Fibroblast of skin of right biceps (primary cell): ENCODE measurements at regions not wholly inside any gene's neighbourhood (a gene's known extent, or its start where the extent isn't known, plus 50 kb on each side); places are given as distances from the start of the nearest gene placed in this dataset.
"Not testable (repeated sequence)": the region's sequence is repeated elsewhere in the genome, so short reads cannot be mapped to it uniquely, and the experiment has no call there.

ENCODE experiments used
- DNase-seq: peaks from one replicate; pipeline ENCODE4 v3.0.0-alpha.2; 2013

GRCh38 chr10:16117305-16117695, 257.0 kb upstream of the MINDY3 start:
- no peak for DNase-seq

- DNase-seq = no peak
These were observed 259.1 kb upstream of the MINDY3 start for GRCh38 chr10:16119445-16119844.

- DNase-seq = no peak
These were observed 260.3 kb upstream of the MINDY3 start for GRCh38 chr10:16120563-16120962.

GRCh38 chr10:16141499-16141898, 281.2 kb upstream of the MINDY3 start:
- no peak for DNase-seq

DNA sequence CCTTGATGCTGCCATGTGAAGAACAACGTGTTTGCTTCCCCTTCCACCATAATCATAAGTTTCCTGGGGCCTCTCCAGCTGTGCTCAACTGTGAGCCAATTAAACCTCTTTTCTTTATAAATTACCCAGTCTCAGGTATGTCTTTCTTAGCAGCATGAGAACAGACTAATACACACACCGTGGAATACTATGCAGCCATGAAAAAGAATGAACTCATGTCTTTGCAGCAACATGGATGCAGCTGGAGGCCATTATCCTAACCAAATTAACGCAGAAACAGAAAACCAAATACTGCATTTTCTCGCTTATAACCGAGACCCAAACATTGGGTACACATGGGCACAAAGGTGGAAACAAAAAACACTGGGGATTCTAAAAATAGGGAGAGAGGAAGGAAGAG, 286.7 kb upstream of the MINDY3 start:
- no peak for DNase-seq

DNA sequence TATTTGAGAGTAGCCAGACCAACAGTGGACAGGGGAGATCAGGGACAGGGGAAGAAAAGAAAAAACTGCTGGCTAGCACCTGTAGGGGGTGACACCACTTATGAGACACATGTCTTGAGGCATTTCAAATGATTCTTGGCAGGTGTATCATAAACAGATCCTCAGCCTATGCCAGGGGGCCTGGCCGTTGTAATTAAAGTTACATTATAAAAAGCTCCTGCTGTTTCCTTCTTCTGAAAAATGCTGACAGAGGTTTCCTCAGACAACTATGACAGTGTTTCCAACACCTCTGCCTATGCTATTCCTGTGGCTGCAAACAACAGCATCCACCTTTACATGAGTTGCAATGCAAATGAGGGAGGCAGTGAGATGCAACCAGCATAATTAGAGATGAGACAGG, 281.0 kb upstream of the PTER start:
- DNase-seq = no peak

DNA sequence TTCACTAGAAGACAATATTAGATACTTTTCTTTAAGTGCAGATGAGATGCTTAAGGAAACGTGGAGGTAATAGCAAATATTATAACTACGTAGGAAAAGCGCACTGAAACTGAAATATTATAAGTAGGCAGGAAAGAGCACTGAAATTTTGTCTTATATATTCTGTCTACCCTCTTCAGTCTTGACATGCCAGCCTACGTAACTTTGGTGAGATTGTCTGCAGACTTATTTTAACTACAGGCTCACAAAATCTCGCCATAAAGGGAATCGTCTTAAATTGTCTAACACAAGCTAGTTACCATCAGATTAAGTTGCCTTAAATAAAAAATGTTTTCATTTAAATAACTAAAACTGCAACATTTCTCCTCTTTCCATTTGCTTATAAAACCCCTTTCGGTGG, 280.1 kb upstream of the PTER start:
- no peak for DNase-seq

DNA sequence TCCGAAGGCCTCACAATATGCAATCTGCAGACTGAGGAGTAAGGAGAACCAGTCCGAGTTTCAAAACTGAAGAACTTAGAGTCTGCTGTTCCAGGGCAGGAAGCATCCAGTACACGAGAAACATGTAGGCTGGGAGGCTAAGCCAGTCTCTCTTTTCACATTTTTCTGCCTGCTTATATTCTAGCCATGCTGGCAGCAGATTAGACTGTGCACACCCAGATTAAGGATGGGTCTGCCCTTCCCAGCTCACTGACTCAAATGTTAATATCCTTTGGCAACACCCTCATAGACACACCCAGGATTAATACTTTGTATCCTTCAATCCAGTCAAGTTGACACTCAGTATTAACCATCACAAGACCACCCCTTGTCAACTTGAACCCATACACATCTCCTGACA, 271.7 kb upstream of the PTER start:
- DNase-seq = not testable (repeated sequence)

DNA sequence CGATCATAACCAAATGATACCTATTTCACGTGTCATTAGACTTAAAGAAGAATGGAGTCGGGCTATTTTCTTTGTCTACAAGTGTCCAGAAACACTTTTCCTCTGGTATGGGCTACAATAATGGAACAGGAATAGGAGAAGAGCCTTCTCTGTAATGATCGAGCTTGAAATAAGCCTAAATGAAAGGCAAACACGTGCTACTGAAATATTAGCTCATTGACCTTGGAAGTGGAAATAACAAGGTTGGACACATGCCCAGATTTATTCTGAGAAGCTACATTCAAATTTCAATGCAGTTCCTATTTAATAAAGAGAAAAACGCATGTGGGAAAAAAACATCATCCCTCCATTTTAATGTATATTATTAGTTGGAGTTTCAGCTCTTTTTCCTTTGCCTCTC, 254.7 kb upstream of the PTER start:
- no peak for DNase-seq

- DNase-seq = peak; percentile 36
These were observed 254.1 kb upstream of the PTER start for GRCh38 chr10:16182688-16183087.

- peak; percentile 5 for DNase-seq
These were observed 252.7 kb upstream of the PTER start for GRCh38 chr10:16184096-16184597.

- no peak for DNase-seq
These were observed 251.9 kb upstream of the PTER start for GRCh38 chr10:16184906-16185305.

GRCh38 chr10:16186564-16186963, 250.2 kb upstream of the PTER start:
- no peak for DNase-seq

- DNase-seq = no peak
These were observed 249.6 kb upstream of the PTER start for GRCh38 chr10:16187161-16187560.

DNA sequence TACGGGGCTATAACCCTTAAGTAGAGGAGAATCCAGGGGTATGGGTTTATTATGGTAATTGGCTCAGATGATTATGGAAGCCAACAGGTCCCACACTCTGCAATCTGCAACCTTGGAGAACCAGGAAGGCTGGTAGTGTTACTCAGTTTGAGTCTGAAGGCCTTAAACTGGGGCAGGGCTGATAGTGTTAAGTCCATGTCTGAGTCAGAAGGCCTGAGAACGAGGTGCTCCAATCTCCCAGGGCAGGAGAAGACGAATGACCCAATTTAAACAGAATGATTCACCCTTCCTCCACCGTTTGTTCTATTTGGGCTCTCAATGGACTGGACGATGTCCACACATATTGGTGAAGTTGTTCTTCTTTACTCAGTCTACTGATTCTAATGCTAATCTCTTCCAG, 244.5 kb upstream of the PTER start:
- DNase-seq = no peak

DNA sequence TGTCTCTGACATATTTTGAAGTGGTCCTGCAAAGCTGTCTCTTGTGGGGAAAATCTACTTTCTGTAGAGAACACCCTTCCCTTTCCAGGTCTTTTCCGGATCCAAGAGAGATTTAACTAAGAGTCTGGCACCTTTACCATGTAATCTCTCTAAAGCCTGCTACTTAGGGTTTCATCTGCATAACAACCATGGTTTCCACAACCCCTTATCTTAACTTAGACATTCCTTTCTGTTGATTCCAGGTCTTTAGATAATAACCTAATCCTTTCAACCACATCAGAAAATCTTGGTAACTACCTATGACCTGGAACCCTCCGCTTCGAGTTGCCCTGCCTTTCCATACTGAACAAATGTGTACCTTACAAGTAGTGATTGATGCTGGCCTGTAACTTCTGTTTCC, 243.6 kb upstream of the PTER start:
- no peak for DNase-seq

- DNase-seq = no peak
These were observed 241.5 kb upstream of the PTER start for GRCh38 chr10:16195178-16195769.

GRCh38 chr10:16195894-16196293, 240.9 kb upstream of the PTER start:
- no peak for DNase-seq

DNA sequence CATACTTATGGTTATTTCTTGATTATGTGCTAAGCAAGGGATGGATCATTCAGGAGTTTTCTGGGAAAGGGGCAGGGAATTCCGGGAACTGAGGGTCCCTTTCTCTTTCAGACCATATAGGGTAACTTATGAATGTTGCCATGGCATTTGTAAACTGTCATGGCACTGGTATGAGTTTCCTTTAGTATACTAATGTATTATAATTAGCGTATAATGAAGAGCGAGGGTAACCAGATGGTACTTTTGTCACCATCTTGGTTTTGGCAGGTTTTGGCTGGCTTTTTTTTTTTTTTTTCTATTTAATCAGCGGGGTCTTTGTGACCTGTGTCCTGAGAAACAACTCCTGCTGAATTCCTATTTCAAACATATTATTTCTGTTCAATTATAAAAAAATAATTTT, 237.6 kb upstream of the PTER start:
- DNase-seq = no peak

GRCh38 chr10:16223618-16224017, 213.2 kb upstream of the PTER start:
- DNase-seq = not testable (repeated sequence)

GRCh38 chr10:16227674-16228073, 209.1 kb upstream of the PTER start:
- DNase-seq = no peak

DNA sequence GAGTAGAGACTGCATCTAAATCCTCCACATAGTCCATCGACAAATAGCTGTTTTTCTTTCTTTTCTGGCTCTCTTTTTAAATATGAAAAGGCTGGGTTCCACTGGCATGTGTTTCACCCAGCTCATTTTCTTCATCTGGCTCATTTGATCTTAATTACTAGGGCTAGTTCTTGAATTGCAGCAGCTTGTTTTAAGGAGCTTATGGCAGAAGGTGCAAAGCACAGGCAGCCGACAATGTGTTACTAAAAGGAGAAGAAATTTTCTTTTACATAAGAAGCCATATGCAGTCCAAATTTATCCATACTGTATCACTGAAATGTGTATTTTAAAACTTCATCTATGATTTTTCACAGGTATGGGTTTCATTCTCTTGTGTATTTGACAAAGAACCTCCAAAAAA, 205.6 kb upstream of the PTER start:
- DNase-seq = no peak

GRCh38 chr10:16231734-16232435, 204.9 kb upstream of the PTER start:
- DNase-seq = no peak

DNA sequence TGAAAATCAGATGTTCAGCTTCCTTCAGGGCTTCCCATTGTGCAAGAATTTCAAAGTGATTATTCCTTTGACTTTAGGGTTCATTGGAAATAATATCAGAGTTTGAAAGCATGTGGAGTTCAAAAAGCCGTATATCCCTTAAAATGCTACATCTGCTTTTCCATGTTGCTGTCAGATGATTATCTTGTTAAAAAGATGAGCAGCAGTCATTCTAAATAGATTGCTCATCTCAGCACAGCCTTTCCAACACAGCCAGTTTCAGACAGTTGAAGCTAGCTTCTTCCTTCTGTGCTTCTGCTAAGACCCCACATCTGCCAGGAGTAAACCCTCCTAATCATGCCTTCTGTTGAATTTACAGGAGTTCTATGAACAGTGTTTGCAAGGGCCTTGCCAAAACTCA, 204.4 kb upstream of the PTER start:
- DNase-seq = no peak

DNA sequence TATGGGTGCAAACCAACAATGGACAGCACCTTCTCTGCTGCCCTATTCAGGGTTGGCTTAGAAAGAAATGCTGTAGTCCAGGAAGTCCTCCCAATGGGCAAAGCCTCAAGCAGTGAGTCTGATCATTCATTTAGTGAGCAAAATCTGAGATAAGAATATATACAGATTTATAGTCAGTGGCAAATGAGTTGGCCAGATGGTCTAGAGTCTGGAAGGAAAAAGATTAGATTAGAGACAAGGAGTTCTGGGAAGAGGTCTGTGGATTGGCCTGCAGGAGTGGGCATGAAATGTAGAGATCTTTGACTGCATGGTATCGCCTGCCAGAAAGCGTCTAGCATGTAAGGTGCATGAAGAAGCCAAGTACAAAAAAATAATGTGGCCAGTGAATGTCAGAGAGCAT, 201.9 kb upstream of the PTER start:
- DNase-seq = no peak
